ENCODE measurements at regions not wholly inside any gene's neighbourhood (a gene's known extent, or its start where the extent isn't known, plus 50 kb on each side); places are given as distances from the start of the nearest gene placed in this dataset.

- TF ChIP-seq CTCF (IDR thresholded peaks at IDR 0.05; ENCODE audit: borderline replicate concordance, control extremely low read depth, extremely low read depth, insufficient read depth, missing control alignments), result no peak
- DNase-seq (ENCODE audit: low spot score), result no peak
- in situ Hi-C loops (cut with MboI; ENCODE audit: low sequenced_read_pairs, unreplicated experiment), result no loop called here
Measured at GRCh38 chr7:33807155-33807530, 98.2 kb upstream of the BMPER start.

GRCh38 chr7:33807779-33808482 is 97.4 kb upstream of the BMPER start:
- in situ Hi-C loops (cut with MboI; ENCODE audit: low sequenced_read_pairs, unreplicated experiment), result no loop called here
- peak; percentile 15 for DNase-seq (ENCODE audit: low spot score)
- peak; percentile 42 for TF ChIP-seq CTCF (IDR thresholded peaks at IDR 0.05; ENCODE audit: borderline replicate concordance, control extremely low read depth, extremely low read depth, insufficient read depth, missing control alignments)

GRCh38 chr7:33809228-33809627 is 96.1 kb upstream of the BMPER start:
- no peak for DNase-seq (ENCODE audit: low spot score)
- in situ Hi-C loops (cut with MboI; ENCODE audit: low sequenced_read_pairs, unreplicated experiment), result no loop called here
- TF ChIP-seq CTCF (IDR thresholded peaks at IDR 0.05; ENCODE audit: borderline replicate concordance, control extremely low read depth, extremely low read depth, insufficient read depth, missing control alignments), result no peak

- in situ Hi-C loops (cut with MboI; ENCODE audit: low sequenced_read_pairs, unreplicated experiment), result no loop called here
- TF ChIP-seq CTCF (IDR thresholded peaks at IDR 0.05; ENCODE audit: borderline replicate concordance, control extremely low read depth, extremely low read depth, insufficient read depth, missing control alignments), result no peak
- no peak for DNase-seq (ENCODE audit: low spot score)
Measured at GRCh38 chr7:33810356-33810755, 95.0 kb upstream of the BMPER start.

GRCh38 chr7:33813331-33813730 is 92.0 kb upstream of the BMPER start:
- no peak for DNase-seq (ENCODE audit: low spot score)
- TF ChIP-seq CTCF (IDR thresholded peaks at IDR 0.05; ENCODE audit: borderline replicate concordance, control extremely low read depth, extremely low read depth, insufficient read depth, missing control alignments), result no peak
- in situ Hi-C loops (cut with MboI; ENCODE audit: low sequenced_read_pairs, unreplicated experiment), result no loop called here

GRCh38 chr7:33814400-33814799 is 90.9 kb upstream of the BMPER start:
- in situ Hi-C loops (cut with MboI; ENCODE audit: low sequenced_read_pairs, unreplicated experiment), result no loop called here
- no peak for DNase-seq (ENCODE audit: low spot score)

More at GRCh38 chr7:33814400-33814799, 90.9 kb upstream of the BMPER start:
- TF ChIP-seq CTCF (IDR thresholded peaks at IDR 0.05; ENCODE audit: borderline replicate concordance, control extremely low read depth, extremely low read depth, insufficient read depth, missing control alignments), result no peak

All from GM13976 (cell line).